H7 (cell line): ENCODE measurements at regions not wholly inside any gene's neighbourhood (a gene's known extent, or its start where the extent isn't known, plus 50 kb on each side); places are given as distances from the start of the nearest gene placed in this dataset.

Experiments used
- DNase-seq: peaks from one replicate; pipeline ENCODE4 v3.0.0; 2012
- H3K27me3 ChIP-seq: 2 replicates; pipeline ENCODE4 v1.6.0; 2011; ENCODE audit warnings: mild to moderate bottlenecking, low read length; ENCODE audit not compliant: control insufficient read depth, insufficient read depth
- H3K36me3 ChIP-seq: replicated peaks from 2 replicates; pipeline ENCODE4 v1.5.1; 2011; ENCODE audit warnings: low read length; ENCODE audit not compliant: control insufficient read depth, insufficient read depth
- H3K4me3 ChIP-seq: 2 replicates; pipeline ENCODE4 v1.5.1; 2011; ENCODE audit warnings: low read depth, mild to moderate bottlenecking, control low read depth, low read length, moderate library complexity; ENCODE audit not compliant: insufficient read depth

DNA sequence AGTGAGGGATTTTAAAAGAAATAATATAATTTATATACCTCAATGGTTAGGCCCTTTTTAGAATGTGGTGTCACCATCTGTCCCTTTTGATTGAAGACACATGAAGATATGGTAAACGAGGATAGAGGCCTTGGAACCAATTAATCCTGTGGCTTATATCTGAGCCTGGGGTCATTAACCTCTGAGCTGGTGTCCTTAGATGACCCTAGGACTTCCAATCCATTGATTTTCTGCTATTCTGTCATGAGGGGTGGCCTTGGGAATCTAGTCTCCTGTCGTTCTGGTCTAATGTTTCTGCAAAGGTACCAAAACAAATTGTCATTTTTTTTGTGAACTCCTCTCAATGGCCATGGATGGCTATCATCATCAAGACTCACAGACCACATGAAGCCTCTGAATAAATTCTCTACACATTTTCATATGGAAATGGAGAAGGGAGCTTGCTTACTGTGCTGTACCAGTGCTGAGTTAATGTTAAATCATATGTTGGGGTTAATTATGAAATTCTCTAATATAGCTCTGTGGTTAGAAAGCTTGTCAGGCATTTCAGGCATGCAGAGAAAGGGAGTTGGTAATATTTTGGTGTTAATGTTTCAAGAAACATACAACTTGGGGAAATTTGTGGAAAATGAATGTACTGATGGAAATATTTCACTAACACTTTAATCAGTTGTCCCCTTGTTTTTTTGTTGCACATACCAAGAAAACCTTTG, 204.2 kb upstream of the IL15 start:
- no peaks in the 10 kb centered on the region for H3K36me3 ChIP-seq
- DNase-seq = no peak
- H3K4me3 ChIP-seq = no peak overlapping the region
- no peaks in the 10 kb centered on the region for H3K27me3 ChIP-seq

DNA sequence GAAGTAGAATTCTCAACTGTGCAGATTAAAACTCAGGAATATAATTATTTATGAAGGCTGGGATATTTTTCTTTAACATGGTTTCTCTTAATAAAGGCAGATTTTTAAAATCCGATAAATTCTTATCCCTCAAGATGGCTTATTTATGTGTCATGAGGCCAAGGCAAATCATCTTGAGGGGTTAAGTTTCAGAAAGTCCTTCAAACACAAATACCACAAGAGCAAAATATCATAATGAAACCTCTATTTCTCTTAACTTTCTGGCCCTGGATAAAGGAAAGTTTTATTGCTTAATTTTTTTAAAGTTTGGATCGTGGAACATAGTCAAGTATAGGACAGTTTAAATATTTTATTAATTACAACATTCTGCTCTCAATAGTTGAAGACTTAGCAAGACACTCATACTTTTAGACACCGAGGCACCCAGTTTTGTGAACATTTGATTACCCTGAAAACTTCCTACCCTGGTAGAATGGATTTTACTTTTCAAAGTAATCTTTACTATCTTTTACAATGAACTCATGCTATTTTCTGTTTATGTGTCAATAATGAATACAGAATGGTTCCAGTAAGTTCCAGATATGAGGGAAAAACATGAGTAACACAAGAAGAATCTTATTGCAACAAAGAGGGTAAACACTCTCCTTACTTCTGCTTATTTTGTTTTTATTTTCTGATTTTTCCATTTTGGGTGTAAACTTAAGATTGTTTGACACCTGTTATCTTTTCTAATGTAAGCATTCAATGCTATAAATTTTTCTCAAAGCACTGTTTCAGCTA, 200.7 kb upstream of the IL15 start:
- no peak overlapping the region for H3K4me3 ChIP-seq
- DNase-seq = no peak
- no peaks in the 10 kb centered on the region for H3K36me3 ChIP-seq
- H3K27me3 ChIP-seq = no peaks in the 10 kb centered on the region

DNA sequence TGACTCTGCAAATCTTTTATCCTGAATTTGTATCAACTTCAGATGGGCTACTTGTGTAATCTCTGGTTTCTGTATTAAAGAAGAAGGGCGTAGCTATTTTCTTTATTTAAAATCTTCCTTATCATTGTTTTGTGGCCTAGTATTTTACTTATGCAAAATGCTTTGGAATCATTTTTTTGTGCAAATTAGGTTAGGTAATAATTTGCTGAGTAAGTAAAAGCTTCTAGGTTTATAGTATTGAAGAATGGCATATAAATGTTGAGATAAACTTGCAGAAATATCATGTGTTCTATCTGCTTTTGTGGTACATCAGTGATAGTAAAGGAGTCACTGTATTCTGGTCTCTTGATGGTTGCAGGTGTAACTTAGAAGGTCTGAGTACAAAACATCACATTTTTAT, 197.2 kb upstream of the IL15 start:
- no peaks in the 10 kb centered on the region for H3K27me3 ChIP-seq
- H3K36me3 ChIP-seq = no peaks in the 10 kb centered on the region
- DNase-seq = no peak
- H3K4me3 ChIP-seq = no peak overlapping the region

DNA sequence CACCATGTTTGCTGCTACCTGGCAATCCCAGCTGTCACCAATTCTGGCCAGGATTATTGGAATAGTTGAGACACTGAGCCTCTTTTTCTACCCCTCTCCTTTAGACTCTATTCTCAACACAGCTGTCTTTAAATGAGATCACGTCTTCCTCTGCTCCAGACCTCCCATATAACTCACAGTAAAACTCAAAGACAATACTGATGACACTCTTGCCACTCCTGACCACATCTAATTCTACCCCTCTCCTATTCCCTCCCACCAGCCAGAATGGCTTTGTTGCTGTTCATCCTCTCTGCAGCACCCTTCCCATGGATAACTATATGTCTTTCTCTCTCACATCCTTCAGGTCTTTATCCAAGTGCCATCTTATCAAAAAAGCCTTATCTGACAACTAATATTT, 188.6 kb upstream of the IL15 start:
- no peaks in the 10 kb centered on the region for H3K27me3 ChIP-seq

DNA sequence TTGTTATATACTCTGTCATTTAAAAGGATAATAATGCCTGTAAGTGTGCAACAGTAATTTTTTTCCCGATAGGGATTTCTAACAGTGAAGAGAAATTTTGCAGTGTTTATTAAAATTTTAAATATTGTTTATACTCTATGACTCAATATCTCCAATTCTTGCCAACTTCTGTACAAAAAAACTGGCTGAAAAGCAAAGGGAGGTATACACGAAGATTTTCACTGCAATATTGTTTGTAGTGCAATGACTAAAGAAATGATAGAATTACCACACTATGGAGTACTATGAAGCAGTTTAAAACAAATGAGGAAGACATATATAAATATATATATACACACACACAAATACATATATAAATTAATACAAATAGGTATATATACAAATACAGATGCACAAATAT, 187.9 kb upstream of the IL15 start:
- DNase-seq = no peak
- H3K36me3 ChIP-seq = no peaks in the 10 kb centered on the region
- H3K27me3 ChIP-seq = no peaks in the 10 kb centered on the region
- H3K4me3 ChIP-seq = no peak overlapping the region

More for the DNA sequence above, 188.6 kb upstream of the IL15 start:
- Histone ChIP-seq H3K36me3 (no peaks in the 10 kb centered on the region), H3K4me3 (no peak overlapping the region)
- DNase-seq = no peak

DNA sequence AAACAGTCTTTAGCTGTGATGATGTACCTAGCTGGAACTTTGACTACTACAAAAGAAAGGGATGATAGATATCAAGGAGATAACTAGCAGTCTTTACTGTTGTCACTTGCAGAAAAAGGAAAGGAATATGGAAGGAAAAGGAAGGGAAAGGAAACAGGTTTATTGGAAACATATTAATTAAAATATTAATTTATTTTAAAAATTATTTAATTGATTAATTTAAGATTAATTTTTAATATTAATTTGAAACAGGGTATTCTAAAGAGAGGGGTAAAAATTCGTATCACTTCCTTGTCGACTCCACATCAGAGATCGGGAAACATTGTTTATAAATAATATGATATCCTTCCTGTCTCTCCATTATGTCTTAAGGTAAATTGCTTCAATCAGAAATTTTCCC, 186.5 kb upstream of the IL15 start:
- Histone ChIP-seq H3K4me3 (no peak overlapping the region), H3K36me3 (no peaks in the 10 kb centered on the region), H3K27me3 (no peaks in the 10 kb centered on the region)
- DNase-seq = no peak

DNA sequence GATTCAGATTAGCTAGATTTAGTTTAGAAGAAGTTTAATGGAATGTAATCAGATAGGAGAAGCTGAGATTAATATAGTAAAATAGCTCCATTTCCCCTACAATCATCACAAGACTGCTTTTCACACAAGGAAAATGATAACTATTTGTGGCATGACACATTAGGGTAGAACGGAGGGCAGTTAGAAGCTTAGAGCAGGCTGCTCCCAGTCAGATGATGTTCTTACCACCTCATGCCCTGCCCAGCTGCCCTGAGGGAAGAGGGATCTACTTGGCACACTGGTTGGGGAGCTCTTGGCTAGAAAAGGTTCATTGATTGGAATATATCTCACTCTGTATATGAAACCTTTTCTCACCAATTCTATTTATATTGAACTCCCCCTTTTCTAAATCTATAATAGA, 180.7 kb upstream of the IL15 start:
- H3K36me3 ChIP-seq = no peaks in the 10 kb centered on the region
- H3K4me3 ChIP-seq = no peak overlapping the region
- no peaks in the 10 kb centered on the region for H3K27me3 ChIP-seq
- no peak for DNase-seq

DNA sequence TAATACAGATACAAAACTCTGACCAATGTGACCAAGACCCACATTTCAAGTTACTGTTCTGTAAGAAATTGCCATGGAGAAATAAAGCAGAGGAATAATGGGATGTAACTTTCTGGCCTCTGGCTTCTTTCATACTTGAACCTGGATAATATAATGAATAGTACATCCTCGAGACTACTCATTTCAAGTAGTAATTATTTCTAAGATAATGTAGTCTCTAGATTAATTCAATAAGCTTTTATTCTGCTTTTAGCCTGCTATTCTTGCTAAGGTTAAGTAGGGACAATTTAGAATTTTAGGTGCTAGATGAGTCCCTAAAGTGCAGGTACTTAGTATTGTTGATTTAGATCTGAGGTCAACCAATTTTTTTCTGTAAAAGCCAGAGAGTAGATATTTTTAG, 178.7 kb upstream of the IL15 start:
- H3K36me3 ChIP-seq = no peaks in the 10 kb centered on the region
- no peaks in the 10 kb centered on the region for H3K27me3 ChIP-seq
- DNase-seq = no peak
- no peak overlapping the region for H3K4me3 ChIP-seq

DNA sequence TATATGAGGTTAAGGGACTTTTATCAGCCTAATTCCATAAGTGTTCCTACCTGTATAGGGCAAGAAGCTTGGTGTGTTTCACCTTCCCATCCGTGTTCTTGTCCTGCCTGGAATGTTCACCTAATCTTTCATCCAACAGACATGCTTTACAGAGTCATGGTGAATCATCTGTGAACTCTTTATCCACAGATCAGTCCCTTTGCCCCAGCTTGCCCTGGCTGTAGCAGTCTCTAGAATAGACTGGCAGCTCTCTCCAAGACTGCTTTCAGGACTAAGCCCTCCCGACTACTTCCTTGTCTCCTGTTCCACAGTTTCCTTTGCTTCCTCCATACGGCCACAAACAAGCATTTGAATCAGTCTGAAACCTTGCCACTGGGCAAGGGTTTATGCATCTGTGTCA, 177.9 kb upstream of the IL15 start:
- H3K27me3 ChIP-seq = no peaks in the 10 kb centered on the region
- no peaks in the 10 kb centered on the region for H3K36me3 ChIP-seq
- no peak for DNase-seq
- H3K4me3 ChIP-seq = no peak overlapping the region

DNA sequence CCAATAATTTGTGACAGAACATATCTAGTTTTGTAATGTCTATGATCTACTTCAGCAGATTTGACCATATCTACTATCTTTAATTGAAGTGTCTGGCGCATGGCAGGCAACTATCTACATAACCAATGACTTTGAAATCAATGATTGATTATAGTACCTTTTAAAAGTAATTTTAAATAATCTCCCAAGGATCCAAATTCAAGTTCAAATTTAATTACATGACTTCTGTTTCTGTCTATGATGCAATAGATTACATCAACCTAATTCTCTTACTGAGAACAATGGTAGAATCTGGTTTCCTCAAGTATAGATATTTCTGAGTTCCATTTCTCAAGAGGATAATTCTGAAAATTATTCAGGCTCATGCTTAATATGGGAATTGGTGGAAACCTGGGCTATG, 177.4 kb upstream of the IL15 start:
- Histone ChIP-seq H3K36me3 (no peaks in the 10 kb centered on the region), H3K4me3 (no peak overlapping the region), H3K27me3 (no peaks in the 10 kb centered on the region)
- DNase-seq = no peak

DNA sequence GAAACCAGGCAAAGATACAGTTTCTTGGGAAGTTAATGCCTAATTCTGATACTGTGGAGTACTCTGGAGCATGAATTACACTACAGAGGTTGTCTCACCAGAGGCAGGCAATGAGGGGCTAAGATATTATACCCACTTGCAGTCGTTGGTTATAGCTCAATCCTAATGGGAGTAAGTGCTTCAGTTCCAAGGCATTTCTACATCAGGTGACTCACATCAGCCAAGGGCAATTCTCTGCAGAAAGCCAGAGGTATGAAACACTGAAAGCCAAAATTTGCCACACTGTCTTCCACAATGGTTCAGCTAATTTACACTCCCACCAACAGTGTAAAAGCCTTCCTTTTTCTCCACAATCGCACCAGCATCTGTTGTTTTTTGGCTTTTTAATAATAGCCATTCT, 174.0 kb upstream of the IL15 start:
- no peaks in the 10 kb centered on the region for H3K36me3 ChIP-seq
- DNase-seq = no peak
- no peak overlapping the region for H3K4me3 ChIP-seq
- no peaks in the 10 kb centered on the region for H3K27me3 ChIP-seq

DNA sequence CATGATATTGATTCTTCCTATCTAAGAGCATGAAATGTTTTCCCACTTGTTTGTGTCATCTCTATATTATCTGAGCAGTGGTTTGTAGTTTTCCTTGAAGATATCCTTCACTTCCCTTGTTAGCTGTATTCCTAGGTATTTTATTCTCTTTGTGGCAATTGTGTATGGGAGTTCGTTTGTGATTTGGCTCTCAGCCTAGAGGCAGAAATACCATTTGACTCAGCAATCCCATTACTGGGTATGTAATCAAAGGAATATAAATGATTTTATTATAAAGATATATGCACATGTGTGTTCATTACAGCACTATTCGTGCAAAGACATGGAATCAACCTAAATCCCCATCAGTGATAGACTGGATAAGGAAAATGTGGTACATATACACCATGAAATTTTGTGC, 172.7 kb upstream of the IL15 start:
- no peak for DNase-seq
- no peaks in the 10 kb centered on the region for H3K36me3 ChIP-seq
- no peak overlapping the region for H3K4me3 ChIP-seq
- H3K27me3 ChIP-seq = no peaks in the 10 kb centered on the region

DNA sequence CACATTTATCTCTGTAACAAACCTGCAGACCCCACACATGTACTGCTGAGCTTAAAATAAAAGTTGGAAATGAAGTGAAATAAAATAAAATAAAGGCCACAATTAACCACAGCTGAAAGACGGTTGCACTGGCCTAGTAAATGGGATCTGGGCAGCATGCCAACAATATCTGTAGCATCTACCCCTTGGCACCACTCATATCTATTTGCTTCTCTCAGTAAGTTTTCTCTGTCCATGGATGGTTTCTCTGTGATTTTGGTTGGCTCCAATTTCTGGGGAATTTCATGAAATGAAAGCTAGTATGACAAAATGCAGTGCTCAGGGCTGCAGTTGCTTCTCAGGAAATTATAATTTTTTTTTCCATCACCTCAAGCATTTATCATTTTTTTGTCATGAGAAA, 172.0 kb upstream of the IL15 start:
- Histone ChIP-seq H3K4me3 (no peak overlapping the region), H3K36me3 (no peaks in the 10 kb centered on the region), H3K27me3 (no peaks in the 10 kb centered on the region)
- DNase-seq = no peak

DNA sequence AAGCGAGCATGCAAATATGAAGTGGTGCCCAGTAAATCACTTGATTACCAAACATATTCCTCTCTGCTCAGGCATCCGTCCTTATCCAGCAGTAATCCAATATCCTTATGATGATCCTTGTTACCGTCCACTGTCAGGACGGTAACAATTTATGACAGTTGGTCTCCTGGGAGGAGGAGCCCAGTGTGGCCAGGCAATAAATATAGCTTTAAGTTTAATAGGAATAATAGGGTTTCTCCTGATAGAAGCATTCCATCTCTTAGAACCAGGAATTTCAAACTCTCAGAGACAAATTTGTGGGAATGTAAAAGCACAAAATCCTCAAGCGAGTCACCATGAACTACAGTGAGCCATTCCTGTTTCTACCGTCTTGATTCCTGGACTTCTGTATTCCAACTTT, 171.2 kb upstream of the IL15 start:
- H3K36me3 ChIP-seq = no peaks in the 10 kb centered on the region
- H3K4me3 ChIP-seq = no peak overlapping the region
- no peak for DNase-seq
- no peaks in the 10 kb centered on the region for H3K27me3 ChIP-seq

DNA sequence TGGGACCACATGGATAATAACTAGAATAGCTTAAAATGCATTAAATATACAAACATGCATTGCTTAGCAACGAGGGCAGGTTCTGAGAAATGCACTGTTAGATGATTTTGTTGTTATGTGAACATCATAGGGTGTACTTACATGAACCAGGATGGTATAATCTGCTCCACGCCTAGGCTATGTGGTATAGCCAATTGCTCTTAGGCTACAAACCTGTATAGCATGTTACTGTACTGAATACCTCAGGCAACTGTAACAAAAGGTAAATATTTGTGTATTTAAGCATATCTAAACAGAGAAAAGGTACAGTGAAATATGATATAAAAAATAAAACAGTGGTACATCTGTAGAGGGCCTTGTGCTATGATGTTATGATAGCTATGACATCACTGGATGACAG, 169.2 kb upstream of the IL15 start:
- Histone ChIP-seq H3K27me3 (no peaks in the 10 kb centered on the region), H3K4me3 (no peak overlapping the region), H3K36me3 (no peaks in the 10 kb centered on the region)
- no peak for DNase-seq
